GM19372 (cell line): ENCODE measurements at regions not wholly inside any gene's neighbourhood (a gene's known extent, or its start where the extent isn't known, plus 50 kb on each side); places are given as distances from the start of the nearest gene placed in this dataset.

Experiments
- ATAC-seq: cut with Tn5 transposase; IDR thresholded peaks from one replicate; pipeline ENCODE4 v1.9.1; 2021; ENCODE audit warnings: mild to moderate bottlenecking, low read depth, moderate library complexity; ENCODE audit not compliant: unreplicated experiment

GRCh38 chr2:175575346-175576258, 394.1 kb upstream of the ATP5MC3 start:
- peak; percentile 97 for ATAC-seq

GRCh38 chr2:175574069-175574468, 392.6 kb upstream of the ATP5MC3 start:
- no peak for ATAC-seq

- ATAC-seq = no peak
Measured at GRCh38 chr2:175571078-175571653, 389.7 kb upstream of the ATP5MC3 start.

- ATAC-seq = no peak
Measured at GRCh38 chr2:175568109-175568730, 386.7 kb upstream of the ATP5MC3 start.

DNA sequence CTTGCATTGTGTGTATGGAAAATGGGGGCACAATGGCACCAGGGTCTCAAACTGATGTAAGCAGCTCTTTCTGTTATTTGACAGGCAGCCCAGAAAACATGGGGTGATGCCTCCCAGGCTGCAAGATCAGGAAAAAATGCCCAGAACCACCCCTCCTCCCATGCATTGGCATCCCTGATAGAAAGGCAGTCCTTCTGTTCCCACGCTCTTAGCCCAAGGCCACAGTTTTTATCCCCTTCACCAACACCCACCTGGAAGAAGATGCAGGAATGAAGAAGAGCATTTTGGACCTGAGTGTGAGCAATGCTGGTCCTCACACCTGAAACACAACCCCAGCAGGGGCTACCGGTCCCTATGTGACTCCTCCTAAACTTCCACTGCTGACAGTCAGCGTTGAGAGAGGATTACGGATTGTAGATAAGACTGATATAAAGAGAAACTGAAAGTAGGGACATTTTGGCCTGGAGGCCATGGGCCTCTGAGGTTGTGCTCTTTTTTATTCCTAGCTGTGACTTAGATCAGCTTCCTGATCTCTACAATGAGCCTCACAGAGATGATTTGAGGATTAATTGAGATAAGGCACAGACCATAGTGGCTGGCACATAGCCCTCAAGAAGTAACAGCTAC, 386.0 kb upstream of the ATP5MC3 start:
- ATAC-seq = no peak

DNA sequence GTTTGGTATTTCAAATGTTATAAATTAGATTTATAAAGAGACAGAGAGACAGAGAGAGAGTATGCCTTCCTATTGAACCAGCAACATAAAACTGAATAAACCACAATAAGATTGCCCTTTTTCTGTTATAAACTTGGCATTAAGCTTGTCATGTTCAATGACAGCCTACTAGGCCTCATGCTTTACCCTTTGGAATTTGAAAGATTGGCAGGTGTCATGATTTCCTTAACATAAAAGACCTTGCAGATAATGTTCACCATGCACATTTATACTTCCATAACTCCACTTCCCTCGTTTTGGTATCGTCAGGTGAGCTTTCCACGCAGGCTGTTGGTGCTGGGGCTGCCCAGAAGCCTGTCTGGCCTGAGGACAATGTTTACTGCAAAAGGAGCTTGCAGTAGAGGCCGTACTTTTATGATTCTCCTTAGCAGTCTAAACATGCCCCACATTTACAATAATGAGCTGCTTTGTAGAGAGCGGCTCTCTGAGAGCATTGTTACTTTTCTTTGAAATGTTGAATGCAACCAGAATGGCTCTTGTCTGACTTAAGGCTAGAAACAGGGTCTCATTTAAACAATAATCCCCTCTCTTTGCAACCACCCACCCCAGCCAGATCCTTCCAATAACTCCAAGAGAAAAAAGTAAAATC, 379.1 kb upstream of the ATP5MC3 start:
- ATAC-seq = no peak

GRCh38 chr2:175559613-175560012, 378.1 kb upstream of the ATP5MC3 start:
- no peak for ATAC-seq

DNA sequence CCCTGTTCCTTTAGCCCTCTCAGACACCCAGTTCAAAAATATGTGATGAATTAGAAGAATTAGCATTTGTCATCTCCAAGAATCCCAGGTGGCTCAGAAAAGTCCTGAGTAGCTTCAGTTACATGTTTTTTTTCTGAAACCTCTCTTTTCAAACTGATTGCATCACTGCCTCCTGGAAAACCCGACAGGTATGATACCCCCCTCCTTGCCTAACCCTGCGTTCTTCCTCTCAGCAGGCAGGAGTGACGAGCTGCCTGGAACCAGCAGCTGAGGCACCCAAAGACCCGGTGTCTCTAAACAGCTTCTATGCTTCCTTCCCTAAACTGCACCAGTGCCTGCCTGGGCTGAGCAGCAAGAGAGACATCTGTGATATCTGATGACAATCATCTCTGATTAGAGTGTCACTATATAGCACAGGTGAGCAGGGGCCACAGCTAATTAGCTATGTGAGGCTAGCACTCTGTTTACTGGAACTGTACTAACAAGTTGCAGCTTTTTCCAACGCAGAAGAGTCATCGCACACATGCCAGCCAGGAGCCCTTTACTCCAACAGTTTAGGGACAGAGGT, 376.4 kb upstream of the ATP5MC3 start:
- ATAC-seq = no peak

- no peak for ATAC-seq
Measured at GRCh38 chr2:175553910-175554309, 372.4 kb upstream of the ATP5MC3 start.

- ATAC-seq = no peak
Measured at GRCh38 chr2:175552902-175553301, 371.4 kb upstream of the ATP5MC3 start.

DNA sequence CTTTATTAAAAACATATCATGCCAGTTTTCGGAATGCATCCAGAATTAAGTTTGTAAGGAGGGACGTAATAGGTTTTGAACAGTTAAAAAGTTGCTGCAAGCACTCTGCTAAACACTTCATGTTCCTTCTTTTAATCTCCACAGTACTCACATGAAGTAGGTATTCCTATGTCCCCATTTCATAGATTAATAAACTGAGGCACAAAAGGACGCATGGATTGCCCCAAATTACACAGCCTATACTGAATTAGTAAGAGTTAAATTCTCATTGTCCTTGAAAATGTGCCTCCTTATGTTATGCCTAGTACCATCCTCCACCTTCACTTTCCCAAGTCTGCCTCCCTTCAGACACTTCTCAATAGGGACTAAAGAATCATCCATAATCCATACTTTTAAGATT, 358.9 kb upstream of the ATP5MC3 start:
- ATAC-seq = no peak

- no peak for ATAC-seq
Measured at GRCh38 chr2:175539122-175539521, 357.6 kb upstream of the ATP5MC3 start.

DNA sequence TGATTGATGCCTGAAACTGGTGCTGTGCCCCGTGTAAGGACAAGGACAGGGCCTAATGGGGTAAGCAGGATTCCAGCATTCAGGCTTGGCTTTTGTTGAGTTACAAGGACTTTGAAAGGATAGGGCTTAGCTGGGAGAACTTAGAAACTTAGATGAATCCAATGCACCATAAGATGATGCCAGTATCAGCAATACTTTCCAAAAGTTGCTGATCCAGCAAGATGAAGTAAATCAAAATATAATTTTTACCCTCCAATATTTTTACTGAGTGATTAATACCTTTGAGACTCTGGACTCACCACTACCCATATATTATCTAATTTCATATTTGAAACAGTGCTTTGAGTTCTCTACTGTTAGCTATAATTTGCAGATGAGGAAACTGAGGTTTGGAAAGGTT, 354.5 kb upstream of the ATP5MC3 start:
- ATAC-seq = no peak

DNA sequence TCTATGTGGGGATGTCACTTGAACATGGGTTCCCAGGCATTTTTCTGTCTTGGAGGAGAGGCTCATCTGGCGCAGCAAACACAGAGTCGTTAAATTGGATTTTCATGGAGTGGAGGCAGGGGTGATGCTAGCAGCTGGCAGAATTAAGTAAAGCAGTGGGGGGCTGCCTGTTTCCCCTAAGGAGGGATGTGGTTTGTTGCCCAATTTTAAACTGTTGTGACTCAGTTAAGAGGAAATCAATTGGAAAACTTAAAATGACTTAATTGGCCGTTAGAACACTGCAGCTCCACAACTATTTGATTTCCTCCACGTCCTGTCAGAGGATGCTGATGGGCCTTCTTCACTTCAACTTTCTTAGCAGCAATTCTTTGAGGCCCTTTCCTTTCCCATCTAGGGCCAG, 354.1 kb upstream of the ATP5MC3 start:
- ATAC-seq = no peak

DNA sequence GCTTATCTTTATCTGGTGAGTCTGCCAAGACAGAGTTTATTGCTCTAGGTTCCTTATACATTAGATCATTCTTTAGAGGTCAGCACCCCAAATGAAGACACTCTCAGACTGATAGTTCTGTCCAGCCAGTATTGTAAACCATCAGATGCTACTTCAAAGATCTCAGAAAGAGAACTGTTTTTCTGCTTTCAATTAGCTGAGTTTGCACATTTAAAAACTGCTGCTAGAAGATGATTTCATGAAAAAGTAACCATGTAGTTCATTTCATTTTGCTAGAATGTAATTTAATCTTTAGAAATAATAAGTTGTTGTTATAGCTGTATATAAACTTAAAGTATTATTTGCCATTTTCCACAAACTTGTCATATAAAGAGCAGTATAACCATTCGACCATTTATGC, 344.5 kb upstream of the ATP5MC3 start:
- ATAC-seq = no peak

- ATAC-seq = no peak
Measured at GRCh38 chr2:175523001-175523400, 341.5 kb upstream of the ATP5MC3 start.

DNA sequence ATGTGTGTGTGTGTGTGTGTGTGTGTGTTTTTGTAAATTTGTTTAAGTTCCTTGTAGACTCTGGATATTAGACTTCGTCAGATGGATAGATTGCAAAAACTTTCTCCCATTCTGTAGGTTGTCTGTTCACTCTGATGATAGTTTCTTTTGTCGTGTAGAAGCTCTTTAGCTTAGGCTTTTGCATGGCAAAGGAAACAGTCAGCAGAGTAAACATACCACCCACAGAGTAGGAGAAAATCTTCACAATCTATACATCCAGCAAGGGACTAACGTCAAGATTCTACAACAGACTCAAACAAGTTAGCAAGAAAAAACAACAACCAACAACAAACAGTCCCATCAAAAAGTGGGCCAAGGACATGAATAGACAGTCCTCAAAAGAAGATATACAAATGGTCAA, 336.7 kb upstream of the ATP5MC3 start:
- no peak for ATAC-seq

GRCh38 chr2:175516555-175516954, 335.0 kb upstream of the ATP5MC3 start:
- ATAC-seq = no peak

DNA sequence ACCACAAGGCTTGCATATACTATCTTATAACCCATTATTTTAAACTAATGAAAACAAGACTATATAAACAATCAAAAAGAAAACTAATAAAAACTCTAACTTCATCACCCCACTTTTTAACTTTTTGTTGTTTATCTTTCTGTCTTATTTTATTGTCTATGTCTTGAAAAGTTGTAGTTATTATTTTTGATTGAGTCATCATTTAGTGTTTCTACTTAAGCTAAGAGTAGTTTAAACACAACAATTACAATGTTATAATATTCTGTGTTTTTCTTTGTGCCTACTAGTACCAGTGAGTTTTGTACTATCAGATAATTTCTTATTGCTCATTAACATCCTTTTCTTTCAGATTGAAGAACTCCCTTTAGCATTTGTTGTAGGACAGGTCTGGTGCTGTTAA, 318.7 kb upstream of the ATP5MC3 start:
- ATAC-seq = no peak

DNA sequence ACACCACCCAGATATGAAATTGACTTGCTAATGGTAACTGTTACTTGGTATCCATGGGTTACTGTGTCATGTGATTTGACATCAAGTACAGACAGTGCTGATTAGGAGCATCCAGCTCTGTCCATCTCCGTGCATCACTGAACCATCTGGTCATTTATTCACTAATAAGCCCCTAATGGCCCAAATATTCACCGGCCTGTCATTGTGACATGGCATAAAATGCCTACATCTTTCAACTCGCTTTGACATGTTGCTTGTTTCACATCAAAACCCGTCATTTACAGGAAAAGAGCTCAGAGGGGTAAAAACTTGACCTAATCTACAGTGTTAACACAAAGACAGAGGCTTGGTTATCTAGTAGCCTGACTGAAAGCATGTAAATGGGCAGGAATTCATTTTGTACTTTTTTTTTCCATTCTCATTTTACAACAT, 308.9 kb upstream of the ATP5MC3 start:
- no peak for ATAC-seq
